ENCODE measurements at regions not wholly inside any gene's neighbourhood (a gene's known extent, or its start where the extent isn't known, plus 50 kb on each side); places are given as distances from the start of the nearest gene placed in this dataset.

DNA sequence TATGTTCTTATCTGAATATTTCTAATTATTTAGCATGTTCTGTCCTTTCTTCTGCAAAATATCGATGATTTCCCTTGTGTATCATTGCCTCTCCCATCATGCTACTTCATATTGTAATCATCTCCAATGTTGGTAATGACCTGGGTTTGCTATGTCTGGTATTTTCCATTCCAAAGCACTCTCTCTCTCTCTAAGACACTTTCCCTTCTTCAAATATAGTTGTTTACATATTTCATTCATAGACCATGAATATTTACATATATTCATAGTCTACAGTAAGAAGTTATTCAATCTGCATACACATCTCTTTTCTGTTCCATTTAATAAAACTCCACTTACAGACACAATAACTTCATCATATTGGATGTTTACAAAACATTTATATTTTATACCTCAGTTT, 1516.5 kb upstream of the FLRT2 start:
- DNase-seq (no peak), ATAC-seq (no peak)
- Histone ChIP-seq H3K9me3 (no peaks in the 10 kb centered on the region), H3K4me1 (peaks cover 0 to 6% (median 0%) of the 10 kb centered on the region in 12 donors), H3K36me3 (no peaks in the 10 kb centered on the region), H3K4me3 (no peak overlapping the region), H3K27me3 (no peaks in the 10 kb centered on the region), H3K27ac (no peak overlapping the region)
- TF ChIP-seq, protein P1, sequence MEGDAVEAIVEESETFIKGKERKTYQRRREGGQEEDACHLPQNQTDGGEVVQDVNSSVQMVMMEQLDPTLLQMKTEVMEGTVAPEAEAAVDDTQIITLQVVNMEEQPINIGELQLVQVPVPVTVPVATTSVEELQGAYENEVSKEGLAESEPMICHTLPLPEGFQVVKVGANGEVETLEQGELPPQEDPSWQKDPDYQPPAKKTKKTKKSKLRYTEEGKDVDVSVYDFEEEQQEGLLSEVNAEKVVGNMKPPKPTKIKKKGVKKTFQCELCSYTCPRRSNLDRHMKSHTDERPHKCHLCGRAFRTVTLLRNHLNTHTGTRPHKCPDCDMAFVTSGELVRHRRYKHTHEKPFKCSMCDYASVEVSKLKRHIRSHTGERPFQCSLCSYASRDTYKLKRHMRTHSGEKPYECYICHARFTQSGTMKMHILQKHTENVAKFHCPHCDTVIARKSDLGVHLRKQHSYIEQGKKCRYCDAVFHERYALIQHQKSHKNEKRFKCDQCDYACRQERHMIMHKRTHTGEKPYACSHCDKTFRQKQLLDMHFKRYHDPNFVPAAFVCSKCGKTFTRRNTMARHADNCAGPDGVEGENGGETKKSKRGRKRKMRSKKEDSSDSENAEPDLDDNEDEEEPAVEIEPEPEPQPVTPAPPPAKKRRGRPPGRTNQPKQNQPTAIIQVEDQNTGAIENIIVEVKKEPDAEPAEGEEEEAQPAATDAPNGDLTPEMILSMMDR (IDR thresholded peaks at IDR 0.05): no peak
- no peak for TF ChIP-seq POLR2A (IDR thresholded peaks at IDR 0.05)
- 84 to 89% (median 86%) methylated on average over 1 of the region's 1 CpG for WGBS, 4 donors
- intact Hi-C loops (cut with DNase I): no loop called here

DNA sequence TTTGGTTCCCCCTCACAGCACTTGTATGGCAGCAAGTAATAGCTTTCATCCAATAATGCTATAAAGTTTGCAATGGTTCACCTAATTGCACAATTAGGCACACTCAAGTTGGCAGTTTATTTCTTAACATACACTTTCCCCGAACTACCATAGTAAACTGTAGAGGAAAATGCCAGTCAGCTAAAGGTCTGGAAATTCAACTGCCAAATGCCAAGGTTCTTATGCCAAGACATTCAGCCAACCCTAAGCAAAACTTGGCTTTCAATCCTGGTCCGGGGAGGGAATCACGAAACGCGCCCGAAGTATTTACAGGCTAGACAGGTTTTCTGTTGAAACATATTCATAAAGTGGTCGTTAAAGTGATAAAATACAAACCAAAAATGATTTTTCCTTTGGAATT, 1512.4 kb upstream of the FLRT2 start:
- 65 to 69% (median 66%) methylated on average over 7 of the region's 7 CpGs for WGBS, 4 donors
- ATAC-seq (no peak), DNase-seq (no peak)
- Histone ChIP-seq H3K27ac (no peak overlapping the region), H3K4me1 (no peaks in the 10 kb centered on the region), H3K4me3 (no peak overlapping the region), H3K27me3 (no peaks in the 10 kb centered on the region), H3K9me3 (peaks cover 0 to 22% (median 6%) of the 10 kb centered on the region in 12 donors), H3K36me3 (no peaks in the 10 kb centered on the region)
- intact Hi-C loops (cut with DNase I): no loop called here
- TF ChIP-seq, protein P1 (IDR thresholded peaks at IDR 0.05): no peak
- no peak for TF ChIP-seq POLR2A (IDR thresholded peaks at IDR 0.05)

GRCh38 chr14:84021433-84021832, 1508.5 kb upstream of the FLRT2 start:
- Histone ChIP-seq H3K4me1 (peaks cover 0 to 4% (median 0%) of the 10 kb centered on the region in 12 donors), H3K27me3 (no peaks in the 10 kb centered on the region), H3K4me3 (no peak overlapping the region), H3K27ac (no peak overlapping the region), H3K36me3 (no peaks in the 10 kb centered on the region), H3K9me3 (peaks cover 0 to 22% (median 6%) of the 10 kb centered on the region in 12 donors)
- intact Hi-C loops (cut with DNase I): no loop called here
- DNase-seq (no peak), ATAC-seq (no peak)
- TF ChIP-seq, protein P1 (IDR thresholded peaks at IDR 0.05): no peak
- no peak for TF ChIP-seq POLR2A (IDR thresholded peaks at IDR 0.05)

- ATAC-seq (no peak), DNase-seq (no peak)
- no peaks in the 10 kb centered on the region for H3K27me3 ChIP-seq
- intact Hi-C loops (cut with DNase I): no loop called here
- TF ChIP-seq POLR2A (IDR thresholded peaks at IDR 0.05): no peak
- TF ChIP-seq, protein P1 (IDR thresholded peaks at IDR 0.05): no peak
- WGBS, 4 donors: 80 to 85% (median 82%) methylated on average over 6 of the region's 6 CpGs
- no peak overlapping the region for H3K4me3 ChIP-seq
- no peak overlapping the region for H3K27ac ChIP-seq
- H3K4me1 ChIP-seq: peaks cover 0 to 4% (median 0%) of the 10 kb centered on the region in 12 donors
- no peaks in the 10 kb centered on the region for H3K36me3 ChIP-seq
- peaks cover 0 to 22% (median 6%) of the 10 kb centered on the region in 12 donors for H3K9me3 ChIP-seq
These were observed 1505.6 kb upstream of the FLRT2 start for GRCh38 chr14:84024231-84024820.
